ENCODE measurements at regions not wholly inside any gene's neighbourhood (a gene's known extent, or its start where the extent isn't known, plus 50 kb on each side); places are given as distances from the start of the nearest gene placed in this dataset.
"Not testable (repeated sequence)": the region's sequence is repeated elsewhere in the genome, so short reads cannot be mapped to it uniquely, and the experiment has no call there.

DNA sequence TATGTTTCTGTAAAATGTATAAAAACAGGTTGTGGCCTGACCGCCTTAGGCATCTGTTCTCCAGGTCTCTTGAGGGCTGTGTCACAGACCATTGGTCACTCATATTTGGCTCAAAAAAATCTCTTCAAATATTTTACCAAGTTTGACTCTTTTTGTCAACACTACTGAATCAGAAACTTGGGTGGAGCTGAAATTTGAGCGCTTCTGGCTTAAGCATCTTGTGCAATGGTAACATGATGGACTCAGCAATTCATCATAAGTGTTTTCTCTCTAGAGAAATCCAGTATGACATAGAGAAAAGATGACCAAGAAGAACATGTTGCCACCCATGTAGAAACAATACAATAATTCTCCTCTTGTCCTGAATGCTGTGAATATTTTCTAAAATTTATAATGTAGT, 387.9 kb downstream of the MAT2B start:
- TF ChIP-seq, protein P1, sequence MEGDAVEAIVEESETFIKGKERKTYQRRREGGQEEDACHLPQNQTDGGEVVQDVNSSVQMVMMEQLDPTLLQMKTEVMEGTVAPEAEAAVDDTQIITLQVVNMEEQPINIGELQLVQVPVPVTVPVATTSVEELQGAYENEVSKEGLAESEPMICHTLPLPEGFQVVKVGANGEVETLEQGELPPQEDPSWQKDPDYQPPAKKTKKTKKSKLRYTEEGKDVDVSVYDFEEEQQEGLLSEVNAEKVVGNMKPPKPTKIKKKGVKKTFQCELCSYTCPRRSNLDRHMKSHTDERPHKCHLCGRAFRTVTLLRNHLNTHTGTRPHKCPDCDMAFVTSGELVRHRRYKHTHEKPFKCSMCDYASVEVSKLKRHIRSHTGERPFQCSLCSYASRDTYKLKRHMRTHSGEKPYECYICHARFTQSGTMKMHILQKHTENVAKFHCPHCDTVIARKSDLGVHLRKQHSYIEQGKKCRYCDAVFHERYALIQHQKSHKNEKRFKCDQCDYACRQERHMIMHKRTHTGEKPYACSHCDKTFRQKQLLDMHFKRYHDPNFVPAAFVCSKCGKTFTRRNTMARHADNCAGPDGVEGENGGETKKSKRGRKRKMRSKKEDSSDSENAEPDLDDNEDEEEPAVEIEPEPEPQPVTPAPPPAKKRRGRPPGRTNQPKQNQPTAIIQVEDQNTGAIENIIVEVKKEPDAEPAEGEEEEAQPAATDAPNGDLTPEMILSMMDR (IDR thresholded peaks at IDR 0.05; ENCODE audit: extremely low read depth, insufficient read depth, missing control alignments), result no peak
- no peak for DNase-seq (ENCODE audit: low spot score)
- in situ Hi-C loops (cut with MboI; ENCODE audit: low pct_unique_long_range_greater_than_20kb, low sequenced_read_pairs, unreplicated experiment), result no loop called here

DNA sequence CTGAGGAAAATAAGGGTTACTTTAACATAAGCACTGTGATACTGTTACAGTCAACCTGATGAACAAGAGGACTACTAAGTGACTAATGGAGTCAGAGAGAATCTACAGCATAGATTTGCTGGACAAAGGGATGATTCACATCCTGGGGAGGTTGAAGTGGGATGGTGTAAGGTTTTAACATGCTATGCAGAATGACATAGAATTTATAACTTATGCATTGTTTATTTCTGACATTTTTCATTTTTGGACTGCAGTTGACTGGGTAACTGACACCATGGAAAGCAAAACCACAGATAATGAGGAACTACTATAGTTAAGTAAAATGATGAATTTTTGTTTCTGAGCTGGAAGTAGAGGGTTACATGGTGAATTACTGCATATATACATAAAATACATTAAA, 389.2 kb downstream of the MAT2B start:
- in situ Hi-C loops (cut with MboI; ENCODE audit: low pct_unique_long_range_greater_than_20kb, low sequenced_read_pairs, unreplicated experiment), result no loop called here

GRCh38 chr5:163898873-163899272, 393.5 kb downstream of the MAT2B start:
- in situ Hi-C loops (cut with MboI; ENCODE audit: low pct_unique_long_range_greater_than_20kb, low sequenced_read_pairs, unreplicated experiment), result no loop called here
- DNase-seq (ENCODE audit: low spot score), result no peak
- TF ChIP-seq, protein P1 (IDR thresholded peaks at IDR 0.05; ENCODE audit: extremely low read depth, insufficient read depth, missing control alignments), result no peak

More for the DNA sequence above, 389.2 kb downstream of the MAT2B start:
- no peak for DNase-seq (ENCODE audit: low spot score)
- TF ChIP-seq, protein P1 (IDR thresholded peaks at IDR 0.05; ENCODE audit: extremely low read depth, insufficient read depth, missing control alignments), result no peak

GRCh38 chr5:163907783-163908182, 402.4 kb downstream of the MAT2B start:
- DNase-seq (ENCODE audit: low spot score); in situ Hi-C loops (cut with MboI; ENCODE audit: low pct_unique_long_range_greater_than_20kb, low sequenced_read_pairs, unreplicated experiment): not testable (repeated sequence)

DNA sequence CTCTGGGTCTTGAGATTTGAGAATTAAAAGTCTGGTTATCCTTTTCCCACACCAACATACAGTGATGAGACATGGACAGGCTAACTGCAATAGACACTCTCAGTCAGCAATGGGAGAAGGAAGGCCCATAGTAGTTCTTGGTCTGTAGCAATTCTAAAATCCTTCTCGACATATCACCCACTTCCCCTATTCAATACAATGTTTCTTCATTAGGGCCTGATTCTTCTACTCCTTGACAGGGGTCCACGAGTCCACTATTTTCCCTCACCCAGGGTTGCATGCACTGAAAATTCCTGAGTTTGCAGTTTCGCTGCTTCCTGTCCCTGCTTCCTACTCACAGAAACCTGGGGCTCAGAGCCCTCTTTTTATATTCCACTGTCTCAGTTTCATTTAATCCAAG, 402.8 kb downstream of the MAT2B start:
- in situ Hi-C loops (cut with MboI; ENCODE audit: low pct_unique_long_range_greater_than_20kb, low sequenced_read_pairs, unreplicated experiment), result no loop called here

GRCh38 chr5:163910226-163910625, 404.8 kb downstream of the MAT2B start:
- TF ChIP-seq, protein P1 (IDR thresholded peaks at IDR 0.05; ENCODE audit: extremely low read depth, insufficient read depth, missing control alignments), result no peak
- no peak for DNase-seq (ENCODE audit: low spot score)

More for the DNA sequence above, 402.8 kb downstream of the MAT2B start:
- TF ChIP-seq, protein P1 (IDR thresholded peaks at IDR 0.05; ENCODE audit: extremely low read depth, insufficient read depth, missing control alignments), result no peak
- no peak for DNase-seq (ENCODE audit: low spot score)

DNA sequence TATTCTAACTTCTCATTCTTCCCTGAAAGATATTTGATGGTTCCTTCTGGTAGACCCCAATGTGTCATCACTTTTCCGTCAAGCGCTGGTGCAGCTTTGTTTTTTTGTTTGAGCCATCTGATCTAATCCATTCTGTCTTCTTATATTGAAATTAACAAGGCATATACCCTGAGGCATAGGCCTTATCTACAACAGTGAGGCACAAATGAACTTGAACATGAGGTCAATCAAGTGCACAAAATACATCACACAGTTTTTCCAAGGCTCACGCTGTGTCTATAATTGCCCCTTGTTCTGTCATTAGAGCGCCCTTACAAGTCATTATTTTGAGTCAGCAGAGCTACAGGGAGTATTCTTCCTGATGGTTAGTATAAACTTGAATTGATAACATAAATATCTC, 406.6 kb downstream of the MAT2B start:
- no peak for DNase-seq (ENCODE audit: low spot score)
- TF ChIP-seq, protein P1 (IDR thresholded peaks at IDR 0.05; ENCODE audit: extremely low read depth, insufficient read depth, missing control alignments), result no peak
- in situ Hi-C loops (cut with MboI; ENCODE audit: low pct_unique_long_range_greater_than_20kb, low sequenced_read_pairs, unreplicated experiment), result no loop called here

More at GRCh38 chr5:163910226-163910625, 404.8 kb downstream of the MAT2B start:
- in situ Hi-C loops (cut with MboI; ENCODE audit: low pct_unique_long_range_greater_than_20kb, low sequenced_read_pairs, unreplicated experiment), result no loop called here
